Iris pigment epithelial cell (primary cell): ENCODE measurements at regions not wholly inside any gene's neighbourhood (a gene's known extent, or its start where the extent isn't known, plus 50 kb on each side); places are given as distances from the start of the nearest gene placed in this dataset.

ENCODE experiments used
- DNase-seq: peaks from one replicate; pipeline ENCODE4 v3.0.0-alpha.2; 2011; ENCODE audit warnings: low read depth

GRCh38 chr9:11722957-11723356 lies 970.2 kb upstream of the TYRP1 start:
- no peak for DNase-seq

GRCh38 chr9:11726659-11727058 lies 966.5 kb upstream of the TYRP1 start:
- DNase-seq, result no peak

- peak; percentile 1 for DNase-seq
Observed at GRCh38 chr9:11735391-11735790, 957.8 kb upstream of the TYRP1 start.

GRCh38 chr9:11742471-11742870 lies 950.7 kb upstream of the TYRP1 start:
- DNase-seq, result no peak

GRCh38 chr9:11743356-11743755 lies 949.8 kb upstream of the TYRP1 start:
- DNase-seq, result no peak

- no peak for DNase-seq
Observed at GRCh38 chr9:11749396-11749795, 943.8 kb upstream of the TYRP1 start.

- DNase-seq, result no peak
Observed at GRCh38 chr9:11755951-11756350, 937.2 kb upstream of the TYRP1 start.

GRCh38 chr9:11757408-11757807 lies 935.8 kb upstream of the TYRP1 start:
- no peak for DNase-seq

- DNase-seq, result no peak
Observed at GRCh38 chr9:11758016-11758415, 935.2 kb upstream of the TYRP1 start.

- no peak for DNase-seq
Observed at GRCh38 chr9:11779971-11780370, 913.2 kb upstream of the TYRP1 start.

- no peak for DNase-seq
Observed at GRCh38 chr9:11792870-11793269, 900.3 kb upstream of the TYRP1 start.

GRCh38 chr9:11794984-11795383 lies 898.2 kb upstream of the TYRP1 start:
- DNase-seq, result no peak

GRCh38 chr9:11805969-11806368 lies 887.2 kb upstream of the TYRP1 start:
- DNase-seq, result no peak

GRCh38 chr9:11821306-11821975 lies 871.7 kb upstream of the TYRP1 start:
- DNase-seq, result no peak

GRCh38 chr9:11828201-11828600 lies 865.0 kb upstream of the TYRP1 start:
- DNase-seq, result no peak

- no peak for DNase-seq
Observed at GRCh38 chr9:11833056-11833455, 860.1 kb upstream of the TYRP1 start.

GRCh38 chr9:11868795-11869194 lies 824.4 kb upstream of the TYRP1 start:
- no peak for DNase-seq

- DNase-seq, result no peak
Observed at GRCh38 chr9:11871852-11872251, 821.3 kb upstream of the TYRP1 start.

GRCh38 chr9:11872471-11872870 lies 820.7 kb upstream of the TYRP1 start:
- no peak for DNase-seq

GRCh38 chr9:11874414-11874813 lies 818.8 kb upstream of the TYRP1 start:
- DNase-seq, result no peak

GRCh38 chr9:11892401-11892800 lies 800.8 kb upstream of the TYRP1 start:
- DNase-seq, result no peak

GRCh38 chr9:11893331-11893730 lies 799.9 kb upstream of the TYRP1 start:
- DNase-seq, result peak; percentile 28

GRCh38 chr9:11894136-11894535 lies 799.0 kb upstream of the TYRP1 start:
- DNase-seq, result no peak

GRCh38 chr9:11902610-11903009 lies 790.6 kb upstream of the TYRP1 start:
- no peak for DNase-seq

GRCh38 chr9:11915699-11916098 lies 777.5 kb upstream of the TYRP1 start:
- DNase-seq, result no peak
